Transverse colon (tissue), 4 donors: ENCODE measurements at regions not wholly inside any gene's neighbourhood (a gene's known extent, or its start where the extent isn't known, plus 50 kb on each side); places are given as distances from the start of the nearest gene placed in this dataset.

Experiments used
- POLR2A ChIP-seq: fragments of 450-650 bp; IDR thresholded peaks from one replicate; pipeline ENCODE4 v1.6.1; 2016; ENCODE audit warnings: antibody characterized with exemption, mild to moderate bottlenecking, moderate library complexity
- POLR2AphosphoS5 ChIP-seq, 3 donors: sonication (generic); formaldehyde crosslinking; IDR thresholded peaks; one replicate each; pipeline ENCODE4 v1.6.1; 2016; ENCODE audit warnings: antibody characterized with exemption in 3 of 3
- TF ChIP-seq, protein P1 (sequence below), 5 experiments: fragments of 200-600 bp in 3 of 5; fragments of 450-650 bp in 2 of 5; sonication (generic) in 3 of 5; IDR thresholded peaks; 1 replicate in 2 of 5; 2 replicates in 3 of 5; pipeline ENCODE4 v1.5.1; 2016 to 2017; ENCODE audit warnings: antibody characterized with exemption in 5 of 5, inconsistent platforms in 3 of 5, mild to moderate bottlenecking in 2 of 5, moderate library complexity in 1 of 5

- TF ChIP-seq, protein P1, sequence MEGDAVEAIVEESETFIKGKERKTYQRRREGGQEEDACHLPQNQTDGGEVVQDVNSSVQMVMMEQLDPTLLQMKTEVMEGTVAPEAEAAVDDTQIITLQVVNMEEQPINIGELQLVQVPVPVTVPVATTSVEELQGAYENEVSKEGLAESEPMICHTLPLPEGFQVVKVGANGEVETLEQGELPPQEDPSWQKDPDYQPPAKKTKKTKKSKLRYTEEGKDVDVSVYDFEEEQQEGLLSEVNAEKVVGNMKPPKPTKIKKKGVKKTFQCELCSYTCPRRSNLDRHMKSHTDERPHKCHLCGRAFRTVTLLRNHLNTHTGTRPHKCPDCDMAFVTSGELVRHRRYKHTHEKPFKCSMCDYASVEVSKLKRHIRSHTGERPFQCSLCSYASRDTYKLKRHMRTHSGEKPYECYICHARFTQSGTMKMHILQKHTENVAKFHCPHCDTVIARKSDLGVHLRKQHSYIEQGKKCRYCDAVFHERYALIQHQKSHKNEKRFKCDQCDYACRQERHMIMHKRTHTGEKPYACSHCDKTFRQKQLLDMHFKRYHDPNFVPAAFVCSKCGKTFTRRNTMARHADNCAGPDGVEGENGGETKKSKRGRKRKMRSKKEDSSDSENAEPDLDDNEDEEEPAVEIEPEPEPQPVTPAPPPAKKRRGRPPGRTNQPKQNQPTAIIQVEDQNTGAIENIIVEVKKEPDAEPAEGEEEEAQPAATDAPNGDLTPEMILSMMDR (IDR thresholded peaks at IDR 0.05) = no peak
- no peak for TF ChIP-seq POLR2AphosphoS5 (IDR thresholded peaks at IDR 0.05)
- no peak for TF ChIP-seq POLR2A
These were observed 984.1 kb downstream of the PLOD2 start for GRCh38 chr3:145176907-145177306.
